NT2/D1 (cell line): ENCODE measurements at regions not wholly inside any gene's neighbourhood (a gene's known extent, or its start where the extent isn't known, plus 50 kb on each side); places are given as distances from the start of the nearest gene placed in this dataset.

Experiments used
- SUZ12 ChIP-seq: IDR thresholded peaks from 2 replicates; pipeline ENCODE4 v1.6.1; 2011; ENCODE audit not compliant: insufficient read length, insufficient read depth; ENCODE audit errors: extremely low read depth
- YY1 ChIP-seq: IDR thresholded peaks from 2 replicates; pipeline ENCODE4 v1.6.1; 2011; ENCODE audit not compliant: insufficient read length, insufficient read depth
- ZNF274 ChIP-seq: IDR thresholded peaks from 2 replicates; pipeline ENCODE4 v1.6.1; 2011; ENCODE audit warnings: mild to moderate bottlenecking, low read depth, low read length

DNA sequence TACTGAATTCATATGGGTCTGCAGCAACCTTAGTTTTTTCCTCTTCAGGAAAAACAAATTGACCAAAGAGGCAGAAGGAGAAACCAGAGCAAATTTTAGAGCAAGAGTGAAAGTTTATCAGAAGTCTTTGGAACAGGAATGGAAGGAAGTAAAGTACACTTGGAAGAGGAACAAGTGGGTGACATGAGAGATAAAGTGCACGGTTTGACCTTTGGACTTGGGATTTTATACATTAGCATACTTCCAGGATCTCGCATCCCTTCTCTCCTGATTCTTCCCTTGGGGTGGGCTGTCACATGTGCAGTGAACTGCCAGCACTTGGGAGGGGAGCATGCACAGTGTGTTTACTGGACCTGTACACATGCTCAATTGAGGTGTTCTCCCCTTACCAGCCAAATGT, 754.8 kb upstream of the ADAMTS5 start:
- no peak for TF ChIP-seq YY1
- TF ChIP-seq ZNF274 = no peak
- no peak for TF ChIP-seq SUZ12
